Activated CD8-positive, alpha-beta T cell treated with anti-CD3 and anti-CD28 coated beads for 36 hours (primary cell): ENCODE measurements at regions not wholly inside any gene's neighbourhood (a gene's known extent, or its start where the extent isn't known, plus 50 kb on each side); places are given as distances from the start of the nearest gene placed in this dataset.

Experiments used
- ATAC-seq: fragments of 200-7000 bp; cut with Tn5 transposase; one replicate; pipeline ENCODE4 v1.10.0; 2021; ENCODE audit warnings: mild to moderate bottlenecking, moderate library complexity
- CTCF ChIA-PET: fragments of 350-600 bp; sonication (Branson Sonifier 250); formaldehyde crosslinking; loops from one replicate; lab custom pipeline; 2021; ENCODE audit warnings: antibody characterized with exemption; lab: Charles Lee
- POLR2A ChIA-PET: fragments of 350-600 bp; sonication (Branson Sonifier 250); formaldehyde crosslinking; loops from one replicate; lab custom pipeline; 2021; ENCODE audit warnings: antibody characterized with exemption; lab: Charles Lee
- DNase-seq: peaks from one replicate; pipeline ENCODE4 v3.0.0-alpha.2; 2020
- H3K27ac Mint-ChIP-seq: one replicate; pipeline ENCODE4 v1.8.0; 2021; ENCODE audit warnings: mild to moderate bottlenecking, mixed read lengths
- H3K27me3 Mint-ChIP-seq: one replicate; pipeline ENCODE4 v1.8.0; 2021; ENCODE audit warnings: mixed read lengths
- H3K36me3 Mint-ChIP-seq: one replicate; pipeline ENCODE4 v1.8.0; 2021; ENCODE audit warnings: low read depth, mixed read lengths
- H3K4me1 Mint-ChIP-seq: one replicate; pipeline ENCODE4 v1.8.0; 2021; ENCODE audit warnings: low read depth, mixed read lengths
- H3K4me3 Mint-ChIP-seq: one replicate; pipeline ENCODE4 v1.8.0; 2021; ENCODE audit warnings: mild to moderate bottlenecking, moderate library complexity, mixed read lengths
- H3K9me3 Mint-ChIP-seq: one replicate; pipeline ENCODE4 v1.8.0; 2021; ENCODE audit warnings: mixed read lengths
- CTCF ChIP-seq: fragments of 200-600 bp; IDR thresholded peaks from one replicate; pipeline ENCODE4 v1.8.0; 2022; ENCODE audit warnings: antibody characterized with exemption, mild to moderate bottlenecking
- intact Hi-C: fragments of 100-400 bp; cut with micrococcal nuclease; formaldehyde crosslinking; loops from one replicate; pipeline ENCODE4 v1.10.0; 2022

DNA sequence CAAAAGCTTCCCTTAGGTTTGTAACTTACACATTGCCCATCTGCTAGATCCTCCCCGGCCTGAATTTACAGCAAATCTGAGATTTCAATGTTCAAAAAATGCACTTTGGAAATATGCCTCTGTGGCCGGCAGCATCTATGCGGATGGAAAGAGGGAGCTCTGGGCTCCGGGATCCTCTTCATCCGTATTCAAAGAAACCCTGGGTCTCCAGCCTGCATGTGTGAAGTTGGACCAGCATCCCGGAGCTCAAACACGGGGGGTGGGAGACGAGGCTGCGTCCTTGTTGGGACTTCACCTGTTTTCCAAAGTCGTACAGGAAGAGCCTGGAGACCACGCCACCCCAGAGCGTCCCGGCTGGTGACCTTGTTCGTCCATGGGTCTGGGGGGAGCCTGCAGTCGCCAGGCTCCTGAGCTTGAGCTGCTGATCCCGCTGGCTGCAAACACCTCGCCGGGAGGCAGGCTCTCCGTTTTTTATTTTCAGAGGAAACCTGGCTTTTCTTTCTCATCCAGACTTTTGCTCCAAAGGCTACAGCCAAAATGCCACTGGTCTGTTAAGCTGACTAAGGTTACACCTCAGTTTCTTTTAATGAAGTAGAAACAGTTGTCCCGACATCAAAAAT is 77.4 kb downstream of the PTGR3 start:
- H3K36me3 Mint-ChIP-seq = no peaks in the 10 kb centered on the region
- TF ChIP-seq CTCF = no peak
- H3K27me3 Mint-ChIP-seq = peaks cover 1% of the 10 kb centered on the region
- intact Hi-C loops = no loop called here
- POLR2A ChIA-PET = no interaction called here
- no peak overlapping the region for H3K27ac Mint-ChIP-seq
- ATAC-seq = no peak
- CTCF ChIA-PET = no interaction called here
- no peaks in the 10 kb centered on the region for H3K4me1 Mint-ChIP-seq
- no peak for DNase-seq
- no peaks in the 10 kb centered on the region for H3K9me3 Mint-ChIP-seq
- H3K4me3 Mint-ChIP-seq = no peak overlapping the region

DNA sequence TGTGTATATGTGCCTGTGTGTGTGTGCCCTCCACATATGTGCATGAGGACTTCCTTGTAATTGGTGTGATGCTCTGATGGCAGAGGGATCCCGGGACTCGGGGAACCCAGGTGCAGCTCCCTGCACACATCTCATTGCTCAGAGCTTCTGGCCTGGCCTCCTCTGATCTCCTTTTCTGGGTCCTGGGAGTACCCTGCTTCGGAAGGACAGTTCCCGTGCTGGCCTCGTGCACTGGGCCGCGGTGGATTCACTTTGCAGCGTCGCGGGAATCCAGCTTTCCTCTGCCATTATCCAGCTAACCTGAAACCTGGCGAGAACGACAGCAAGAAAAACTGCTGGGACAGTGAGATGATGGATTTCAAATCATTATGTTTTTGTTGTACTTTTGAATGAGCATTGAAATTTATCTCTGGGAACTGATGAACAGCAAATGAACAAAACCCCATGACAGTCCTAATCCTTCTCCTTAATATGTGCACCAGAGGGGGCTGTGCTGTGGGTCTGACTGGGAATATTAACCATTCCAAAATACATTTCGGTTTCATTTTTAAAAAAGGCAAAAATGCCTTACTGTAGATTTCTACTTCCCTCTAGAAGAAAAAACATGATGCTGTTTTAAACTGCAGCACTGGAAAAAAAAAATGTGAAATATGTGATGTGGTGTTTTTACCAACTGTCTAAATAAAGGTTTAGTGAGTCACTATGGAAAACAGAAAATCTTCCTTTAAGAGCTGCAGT is 78.2 kb downstream of the PTGR3 start:
- ATAC-seq (no peak), DNase-seq (no peak)
- peaks cover 5% of the 10 kb centered on the region for H3K27me3 Mint-ChIP-seq
- H3K27ac Mint-ChIP-seq = no peak overlapping the region
- H3K4me3 Mint-ChIP-seq = no peak overlapping the region
- ChIA-PET CTCF (no interaction called here), POLR2A (no interaction called here)
- no peaks in the 10 kb centered on the region for H3K9me3 Mint-ChIP-seq
- TF ChIP-seq CTCF = no peak
- intact Hi-C loops = no loop called here
- no peaks in the 10 kb centered on the region for H3K36me3 Mint-ChIP-seq
- peaks cover 4% of the 10 kb centered on the region for H3K4me1 Mint-ChIP-seq

GRCh38 chr18:75129717-75130477 is 79.0 kb downstream of the PTGR3 start:
- Mint-ChIP-seq H3K36me3 (no peaks in the 10 kb centered on the region), H3K4me3 (no peak overlapping the region), H3K27me3 (peaks cover 5% of the 10 kb centered on the region), H3K9me3 (no peaks in the 10 kb centered on the region), H3K27ac (no peak overlapping the region), H3K4me1 (peaks cover 4% of the 10 kb centered on the region)
- DNase-seq = no peak
- CTCF ChIA-PET = no interaction called here
- TF ChIP-seq CTCF = no peak
- ATAC-seq = no peak
- intact Hi-C loops = loop anchor here (2.0 kb wide), 1 partner anchor 15 kb away; no protein-coding TSS in a partner anchor
- POLR2A ChIA-PET = no interaction called here

- H3K27ac Mint-ChIP-seq = no peak overlapping the region
- POLR2A ChIA-PET = no interaction called here
- DNase-seq (no peak), ATAC-seq (no peak)
- peaks cover 4% of the 10 kb centered on the region for H3K4me1 Mint-ChIP-seq
- H3K9me3 Mint-ChIP-seq = no peaks in the 10 kb centered on the region
- H3K4me3 Mint-ChIP-seq = no peak overlapping the region
- CTCF ChIA-PET = no interaction called here
- no peaks in the 10 kb centered on the region for H3K36me3 Mint-ChIP-seq
- peaks cover 5% of the 10 kb centered on the region for H3K27me3 Mint-ChIP-seq
- intact Hi-C loops = loop anchor here (2.0 kb wide), 1 partner anchor 16 kb away; no protein-coding TSS in a partner anchor
- no peak for TF ChIP-seq CTCF
Measured at GRCh38 chr18:75128911-75129716, 79.8 kb downstream of the PTGR3 start.
